RCC 7860 (cell line): ENCODE measurements at regions not wholly inside any gene's neighbourhood (a gene's known extent, or its start where the extent isn't known, plus 50 kb on each side); places are given as distances from the start of the nearest gene placed in this dataset.
"Not testable (repeated sequence)": the region's sequence is repeated elsewhere in the genome, so short reads cannot be mapped to it uniquely, and the experiment has no call there.

Source experiments
- DNase-seq: peaks from one replicate; pipeline ENCODE4 v3.0.0-alpha.2; 2015; ENCODE audit warnings: low spot score
- FAIRE-seq: peaks from 2 replicates; lab custom pipeline; 2012; peaks lifted over from hg19 to GRCh38; lab: Jason Lieb, UNC

- no peak for FAIRE-seq
- no peak for DNase-seq
Observed at GRCh38 chr21:15306271-15306670, 241.5 kb upstream of the NRIP1 start.

DNA sequence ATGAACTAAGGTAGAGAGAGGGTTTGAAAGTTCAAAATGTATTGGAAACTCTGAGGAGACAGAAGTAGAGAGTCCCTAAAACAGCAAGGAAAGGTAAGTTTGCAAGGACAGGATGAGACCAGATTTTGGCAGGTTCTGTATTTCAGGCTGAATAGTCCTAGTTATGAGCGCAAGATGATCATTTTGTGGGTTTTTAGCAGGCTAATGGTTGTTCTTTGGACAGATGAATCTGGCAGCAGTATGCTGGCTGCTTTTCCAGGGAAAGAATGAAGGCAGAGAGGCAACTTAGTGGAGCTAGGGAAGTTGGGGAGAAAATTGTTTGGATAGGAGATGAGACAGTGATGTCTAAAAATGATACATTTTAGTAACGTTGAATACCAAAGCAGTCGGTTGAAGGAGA, 243.5 kb upstream of the NRIP1 start:
- DNase-seq: no peak

DNA sequence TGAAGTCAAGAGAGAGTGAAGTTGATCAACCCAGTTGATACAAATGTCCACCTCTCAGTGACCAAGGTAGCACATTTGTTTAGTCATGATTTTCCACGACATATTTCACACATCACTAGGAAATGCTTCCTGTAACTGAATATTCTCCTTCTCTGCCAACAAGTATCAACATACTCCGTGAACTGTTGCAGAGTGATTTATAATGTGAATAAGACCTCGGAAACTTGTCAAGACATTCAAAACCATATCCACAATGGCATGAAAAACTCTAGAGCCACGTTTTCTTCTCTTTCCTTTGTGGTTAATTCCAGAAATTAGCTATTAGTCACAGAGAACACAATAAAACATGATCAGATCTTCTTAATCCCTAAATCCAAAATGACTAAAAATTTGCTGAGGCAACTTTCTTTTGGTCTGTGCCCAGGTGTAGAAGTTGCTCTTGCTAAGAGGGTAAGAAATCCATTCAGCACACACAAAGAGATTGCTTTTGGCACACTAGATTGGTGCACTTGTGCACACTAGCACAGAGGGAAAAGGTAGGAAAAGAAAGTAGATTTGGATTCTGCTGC, 244.3 kb upstream of the NRIP1 start:
- FAIRE-seq: no peak
- no peak for DNase-seq

More for the DNA sequence above, 243.5 kb upstream of the NRIP1 start:
- no peak for FAIRE-seq

DNA sequence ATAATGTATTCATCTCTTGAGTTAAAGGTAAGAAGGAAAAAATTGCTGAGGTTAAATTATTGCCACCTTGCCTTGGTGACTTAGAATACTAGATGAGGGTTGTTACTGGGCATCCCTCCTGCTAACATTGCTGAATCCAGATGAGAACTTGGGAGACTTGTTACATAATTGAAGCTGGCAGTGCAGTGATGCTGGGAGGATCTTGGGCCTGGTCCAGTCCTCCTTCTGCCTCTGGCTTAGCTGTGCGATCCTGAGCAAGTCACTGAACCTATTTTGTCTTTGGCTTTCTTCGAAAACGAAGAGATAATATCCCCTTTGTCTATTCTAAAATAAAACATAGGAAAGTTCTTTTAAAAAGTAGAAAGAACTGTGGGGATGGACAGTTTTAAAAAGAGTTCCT, 244.9 kb upstream of the NRIP1 start:
- DNase-seq (no peak), FAIRE-seq (no peak)

GRCh38 chr21:15311510-15311909, 246.7 kb upstream of the NRIP1 start:
- no peak for FAIRE-seq
- no peak for DNase-seq

DNA sequence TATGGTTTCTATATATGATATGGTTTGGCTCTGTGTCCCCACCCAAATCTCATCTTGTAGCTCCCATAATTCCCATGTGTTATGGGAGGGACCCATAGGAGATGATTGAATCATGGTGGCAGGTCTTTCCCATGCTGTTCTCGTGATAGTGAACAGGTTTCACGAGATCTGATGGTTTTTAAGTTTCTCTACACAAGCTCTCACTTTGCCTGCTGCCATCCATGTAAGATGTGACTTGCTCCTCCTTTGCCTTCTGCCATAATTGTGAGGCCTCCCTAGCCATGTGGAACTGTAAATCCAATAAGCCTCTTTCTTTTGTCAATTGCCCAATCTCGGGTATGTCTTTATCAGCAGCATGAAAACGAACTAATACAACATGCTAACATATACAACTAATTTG, 252.2 kb upstream of the NRIP1 start:
- not testable (repeated sequence) for DNase-seq, FAIRE-seq

DNA sequence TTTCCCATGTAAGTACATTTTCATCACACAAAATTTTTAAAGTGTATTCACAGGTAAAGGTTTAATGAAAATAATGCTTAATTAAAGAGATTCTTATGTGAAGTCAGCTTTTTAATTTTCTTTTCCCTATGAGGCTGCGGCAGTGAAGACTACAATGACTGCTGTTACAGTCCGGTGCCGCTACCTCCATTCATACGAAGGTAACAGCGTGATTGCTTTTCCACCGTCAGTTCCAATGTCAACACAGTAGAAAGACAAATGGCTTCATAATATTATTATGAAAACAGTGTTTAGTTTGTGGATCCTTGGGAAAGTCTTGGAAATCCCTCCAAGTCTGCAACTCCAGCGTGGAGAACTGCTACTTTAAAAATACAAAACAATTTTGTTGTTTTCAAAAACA, 254.9 kb upstream of the NRIP1 start:
- no peak for DNase-seq

DNA sequence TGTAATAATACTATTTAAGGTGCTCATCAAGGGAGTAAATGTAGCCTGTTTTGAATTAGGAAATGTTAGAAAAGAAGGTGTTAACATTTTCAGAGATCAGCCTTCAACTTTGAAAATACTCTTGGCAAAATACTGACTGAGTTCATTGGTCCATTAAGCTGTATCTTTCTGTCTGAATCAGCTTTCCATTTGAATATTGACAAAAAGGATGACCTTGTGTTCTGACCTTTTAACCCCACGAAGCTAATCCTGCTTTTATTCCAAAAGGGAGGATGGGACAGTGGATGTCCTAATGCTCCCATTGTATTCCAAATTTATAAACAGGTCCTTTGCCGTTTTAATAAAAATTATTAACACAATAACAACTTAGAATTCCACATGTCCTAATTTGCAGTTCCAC, 259.7 kb upstream of the NRIP1 start:
- FAIRE-seq (no peak), DNase-seq (no peak)

More for the DNA sequence above, 254.9 kb upstream of the NRIP1 start:
- no peak for FAIRE-seq

DNA sequence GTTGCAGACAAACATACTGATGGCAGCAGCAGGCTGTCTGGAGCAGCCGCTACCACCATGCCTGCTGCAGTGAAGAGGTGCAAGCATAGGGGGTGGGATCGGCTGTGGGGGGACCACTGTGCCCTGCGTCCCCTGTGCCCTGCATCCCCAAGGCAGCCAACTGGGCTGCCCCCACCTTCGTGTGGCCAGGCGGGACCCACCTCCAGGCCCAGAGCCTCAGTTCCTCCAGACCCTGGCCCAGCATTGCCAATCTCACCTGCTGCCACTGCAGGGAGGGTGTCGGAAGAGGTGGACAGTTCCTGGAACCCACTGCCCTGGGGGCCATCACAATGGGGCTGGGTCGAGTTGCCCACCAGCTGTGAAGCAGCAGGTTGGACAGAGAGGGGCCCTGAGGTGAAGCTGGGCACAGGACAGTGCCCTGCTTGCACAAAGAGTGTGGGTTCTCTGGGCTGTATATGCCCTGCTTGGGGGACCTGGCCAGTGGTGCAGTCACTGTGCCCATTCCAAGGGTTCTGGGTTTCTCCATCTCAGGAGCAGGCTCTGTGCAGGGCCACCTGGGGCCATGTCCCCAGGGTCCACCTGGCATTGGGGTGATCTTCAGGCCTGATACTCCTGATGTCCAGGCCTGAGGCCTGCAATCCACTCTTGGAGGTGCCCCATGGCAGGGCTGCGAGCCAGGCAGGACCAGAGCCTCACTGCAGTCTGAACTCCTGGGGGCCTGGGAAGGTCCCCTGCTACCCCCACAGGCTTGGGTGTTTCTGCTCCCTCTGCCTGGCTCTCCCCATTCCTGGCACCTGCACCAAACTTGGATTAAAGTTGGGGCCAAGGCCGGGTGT, 261.4 kb upstream of the NRIP1 start:
- DNase-seq (no peak), FAIRE-seq (no peak)

GRCh38 chr21:15327637-15328265, 263.0 kb upstream of the NRIP1 start:
- FAIRE-seq: no peak

DNA sequence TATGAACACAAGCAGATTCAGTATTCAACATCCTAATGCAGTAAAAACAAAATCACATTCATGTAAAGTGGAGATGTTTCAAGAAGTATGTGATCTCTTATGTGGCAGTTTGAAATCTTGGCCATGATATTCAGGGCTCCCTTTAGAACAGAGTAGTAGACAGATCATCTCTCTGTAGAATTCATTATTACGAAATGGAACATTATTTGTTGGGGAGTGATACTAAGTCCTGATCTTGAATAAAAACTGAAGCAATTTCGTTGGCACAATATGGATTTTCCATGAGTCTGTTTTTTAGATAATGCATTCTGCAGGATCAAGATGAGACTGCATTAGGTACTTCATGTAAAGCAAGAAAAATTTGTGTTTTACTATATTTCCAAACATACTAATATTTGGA, 264.4 kb upstream of the NRIP1 start:
- FAIRE-seq (no peak), DNase-seq (no peak)

More at GRCh38 chr21:15327637-15328265, 263.0 kb upstream of the NRIP1 start:
- no peak for DNase-seq

- no peak for DNase-seq
- FAIRE-seq: no peak
Observed at GRCh38 chr21:15330872-15331271, 266.1 kb upstream of the NRIP1 start.

GRCh38 chr21:15332572-15332971, 267.8 kb upstream of the NRIP1 start:
- no peak for DNase-seq

GRCh38 chr21:15333136-15333710, 268.4 kb upstream of the NRIP1 start:
- FAIRE-seq (no peak), DNase-seq (no peak)

More at GRCh38 chr21:15332572-15332971, 267.8 kb upstream of the NRIP1 start:
- no peak for FAIRE-seq

DNA sequence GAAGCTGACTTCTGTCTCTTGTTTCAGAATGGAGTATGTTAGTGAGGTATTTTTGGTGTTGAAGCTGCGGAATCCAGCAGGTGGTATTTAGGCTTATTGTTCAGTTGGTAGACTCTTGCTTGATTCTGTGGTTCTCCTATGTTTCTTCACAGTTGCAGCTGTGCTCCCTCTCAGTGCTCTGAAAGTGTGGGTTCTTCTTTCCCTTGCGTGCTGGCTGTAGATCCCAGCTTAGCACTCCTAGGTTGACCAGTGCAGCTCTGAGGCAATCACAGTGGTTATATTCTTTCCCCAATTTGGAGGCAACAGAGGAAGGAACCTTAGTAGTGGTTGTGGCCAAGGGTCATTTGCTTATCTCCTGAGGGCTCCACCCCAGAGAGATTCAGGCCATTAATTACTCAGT, 269.2 kb upstream of the NRIP1 start:
- FAIRE-seq: no peak

DNA sequence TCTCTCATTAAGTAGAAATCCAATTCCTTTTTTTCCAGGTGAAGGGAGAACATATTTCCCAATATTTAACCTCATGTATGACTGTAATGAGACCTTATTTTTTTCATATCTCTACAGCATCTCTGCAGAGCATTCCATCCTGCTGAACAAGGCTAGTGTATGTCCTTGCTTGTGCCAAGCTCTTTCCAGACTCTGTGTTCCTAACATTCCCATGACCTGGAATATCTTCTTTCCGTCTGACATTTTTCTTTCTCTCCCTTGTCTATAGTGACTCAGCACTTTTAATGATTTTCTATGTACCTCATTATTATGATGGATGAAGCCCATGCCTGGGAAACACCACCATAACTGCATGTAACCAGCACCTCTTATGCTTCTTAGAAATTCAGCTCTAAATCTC, 278.3 kb upstream of the NRIP1 start:
- FAIRE-seq (no peak), DNase-seq (no peak)

More for the DNA sequence above, 269.2 kb upstream of the NRIP1 start:
- DNase-seq: no peak

GRCh38 chr21:15352009-15352408, 287.2 kb upstream of the NRIP1 start:
- no peak for DNase-seq
- FAIRE-seq: no peak

GRCh38 chr21:15353546-15353945, 288.7 kb upstream of the NRIP1 start:
- no peak for FAIRE-seq
- DNase-seq: no peak

DNA sequence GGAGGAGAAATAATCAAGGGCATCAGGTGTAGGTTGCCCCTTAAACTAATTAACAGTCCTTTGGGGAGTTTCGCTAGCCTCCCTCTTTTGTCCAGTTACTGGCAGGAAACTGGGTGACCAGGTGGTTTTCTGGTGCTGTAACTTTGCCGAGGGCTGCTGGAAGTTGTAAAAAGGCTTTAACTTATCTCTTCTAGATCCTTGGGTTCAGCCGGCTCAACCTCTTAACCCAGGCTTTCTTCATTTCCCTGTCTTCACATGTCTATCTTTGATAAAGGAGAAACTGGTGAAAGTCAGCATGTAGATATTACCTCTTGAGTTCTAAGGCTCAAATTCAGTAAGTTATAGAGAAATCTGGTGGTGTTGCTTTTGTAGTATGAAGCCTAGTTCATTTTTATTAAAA, 289.7 kb upstream of the NRIP1 start:
- no peak for FAIRE-seq
- no peak for DNase-seq

DNA sequence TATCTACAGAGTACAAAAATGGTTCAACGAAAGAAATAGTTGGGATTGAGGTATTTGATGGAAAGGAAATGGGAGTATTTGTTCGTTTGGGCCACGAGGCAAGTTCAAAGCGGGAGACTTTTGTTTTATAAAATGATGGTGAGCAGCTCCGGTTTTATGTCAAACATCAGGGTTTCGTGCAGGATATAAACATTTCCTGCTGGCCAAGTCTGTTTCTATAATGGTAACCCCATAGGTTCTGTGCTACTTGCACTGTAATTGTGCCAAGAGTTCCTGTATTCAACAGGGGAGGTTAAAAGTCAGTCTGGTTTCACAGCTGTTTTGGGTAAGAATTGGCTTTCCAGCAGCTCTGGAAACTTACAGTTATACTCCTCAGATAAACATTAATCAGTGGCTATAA, 290.3 kb upstream of the NRIP1 start:
- DNase-seq (no peak), FAIRE-seq (no peak)

- no peak for FAIRE-seq
- no peak for DNase-seq
Observed at GRCh38 chr21:15359251-15359650, 294.5 kb upstream of the NRIP1 start.

DNA sequence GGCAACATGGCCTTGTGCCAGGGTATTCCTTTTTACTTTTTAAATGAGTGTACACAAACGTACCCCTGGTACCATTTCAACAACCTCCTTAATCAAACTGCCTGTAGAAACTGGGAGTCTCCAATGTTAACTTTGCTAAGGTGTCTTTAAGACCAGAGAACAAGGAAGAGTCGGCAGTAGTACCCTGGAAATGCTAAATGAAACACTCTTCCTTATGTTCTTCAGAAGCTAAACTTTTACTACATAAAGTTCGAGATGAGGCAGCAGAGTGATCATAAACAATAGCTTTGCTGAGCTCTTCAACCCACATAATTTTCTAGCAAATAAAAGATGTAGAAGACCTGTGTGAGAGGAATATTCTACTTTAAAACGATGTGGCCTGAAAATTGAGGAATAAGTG, 297.7 kb upstream of the NRIP1 start:
- FAIRE-seq (no peak), DNase-seq (no peak)
